Skeletal muscle tissue (tissue), 3 donors: ENCODE measurements at regions not wholly inside any gene's neighbourhood (a gene's known extent, or its start where the extent isn't known, plus 50 kb on each side); places are given as distances from the start of the nearest gene placed in this dataset.

ENCODE experiments used
- H3K27ac ChIP-seq: one replicate; pipeline ENCODE4 v1.7.0; 2013; ENCODE audit warnings: mild to moderate bottlenecking, low read depth, low read length, inconsistent platforms
- H3K27me3 ChIP-seq, 3 donors: one replicate each; pipeline ENCODE4 v1.7.0; 2013; ENCODE audit warnings: low read length in 3 of 3; ENCODE audit not compliant: control insufficient read depth in 3 of 3, insufficient read depth in 3 of 3
- H3K36me3 ChIP-seq, 3 donors: one replicate each; pipeline ENCODE4 v1.7.0; 2013; ENCODE audit warnings: low read length in 3 of 3; ENCODE audit not compliant: control insufficient read depth in 3 of 3, insufficient read depth in 3 of 3
- H3K4me1 ChIP-seq, 3 donors: one replicate each; pipeline ENCODE4 v1.7.0; 2013; ENCODE audit warnings: low read length in 3 of 3, mild to moderate bottlenecking in 3 of 3; ENCODE audit not compliant: control insufficient read depth in 3 of 3, insufficient read depth in 3 of 3
- H3K4me3 ChIP-seq, 3 donors: one replicate each; pipeline ENCODE4 v1.7.0; 2013; ENCODE audit warnings: low read length in 3 of 3
- H3K9ac ChIP-seq, 3 donors: one replicate each; pipeline ENCODE4 v1.7.0; 2013; ENCODE audit warnings: low read length in 3 of 3, mild to moderate bottlenecking in 3 of 3, moderate library complexity in 2 of 3, low read depth in 1 of 3
- H3K9me3 ChIP-seq, 3 donors: one replicate each; pipeline ENCODE4 v1.7.0; 2013; ENCODE audit warnings: low read length in 3 of 3; ENCODE audit not compliant: control insufficient read depth in 3 of 3
- donor health status: Osteomylitis.

- H3K27ac ChIP-seq = no peak overlapping the region
- no peaks in the 10 kb centered on the region for H3K36me3 ChIP-seq
- no peaks in the 10 kb centered on the region for H3K9me3 ChIP-seq
- no peaks in the 10 kb centered on the region for H3K27me3 ChIP-seq
- no peaks in the 10 kb centered on the region for H3K4me1 ChIP-seq
- no peak overlapping the region for H3K9ac ChIP-seq
- no peak overlapping the region for H3K4me3 ChIP-seq
Measured at GRCh38 chr6:125480571-125480970, 178.8 kb upstream of the HDDC2 start.

DNA sequence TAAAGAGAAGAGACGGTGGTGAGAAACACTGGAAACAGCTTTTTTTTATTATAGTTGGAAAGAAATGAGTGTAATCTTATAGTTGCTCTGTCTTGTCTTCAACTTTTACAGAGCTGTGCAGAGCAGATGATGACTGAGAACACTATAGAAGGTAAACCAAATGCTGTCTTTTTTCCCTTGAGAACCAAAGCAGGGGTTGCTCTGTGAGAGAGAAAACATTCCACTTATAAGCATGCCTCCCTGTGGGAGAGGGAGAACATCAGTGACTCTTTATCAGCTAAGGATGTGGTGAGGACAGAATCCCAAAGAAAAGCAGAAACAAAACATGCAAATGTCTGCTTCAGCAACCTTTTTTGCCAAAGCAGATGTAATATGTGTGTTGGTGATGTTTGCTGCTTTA is 179.3 kb upstream of the HDDC2 start:
- Histone ChIP-seq H3K27ac (no peak overlapping the region), H3K27me3 (no peaks in the 10 kb centered on the region)

DNA sequence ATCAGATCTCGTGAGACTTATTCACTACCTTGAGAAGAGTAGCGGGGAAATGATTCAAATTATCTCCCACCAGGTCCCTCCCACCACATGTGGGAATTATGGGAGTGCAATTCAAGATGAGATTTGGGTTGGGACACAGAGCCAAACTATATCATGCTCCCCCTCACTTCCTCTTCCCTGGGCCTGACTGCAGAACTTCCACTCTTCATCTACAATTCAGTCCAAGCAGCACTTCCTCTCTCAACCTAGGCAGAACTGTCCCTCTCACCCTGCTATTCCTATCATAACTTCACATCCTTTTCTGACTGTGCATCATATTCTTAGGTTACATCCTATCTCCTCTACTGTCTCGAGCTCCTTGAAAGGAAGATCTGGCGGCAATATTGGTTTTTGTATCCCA is 184.0 kb upstream of the HDDC2 start:
- Histone ChIP-seq H3K27ac (no peak overlapping the region), H3K9ac (no peak overlapping the region), H3K9me3 (no peaks in the 10 kb centered on the region), H3K36me3 (no peaks in the 10 kb centered on the region), H3K4me3 (no peak overlapping the region), H3K27me3 (no peaks in the 10 kb centered on the region), H3K4me1 (no peaks in the 10 kb centered on the region)

More for the DNA sequence above, 179.3 kb upstream of the HDDC2 start:
- H3K9ac ChIP-seq = no peak overlapping the region
- H3K9me3 ChIP-seq = no peaks in the 10 kb centered on the region
- H3K36me3 ChIP-seq = no peaks in the 10 kb centered on the region
- H3K4me1 ChIP-seq = no peaks in the 10 kb centered on the region
- no peak overlapping the region for H3K4me3 ChIP-seq

DNA sequence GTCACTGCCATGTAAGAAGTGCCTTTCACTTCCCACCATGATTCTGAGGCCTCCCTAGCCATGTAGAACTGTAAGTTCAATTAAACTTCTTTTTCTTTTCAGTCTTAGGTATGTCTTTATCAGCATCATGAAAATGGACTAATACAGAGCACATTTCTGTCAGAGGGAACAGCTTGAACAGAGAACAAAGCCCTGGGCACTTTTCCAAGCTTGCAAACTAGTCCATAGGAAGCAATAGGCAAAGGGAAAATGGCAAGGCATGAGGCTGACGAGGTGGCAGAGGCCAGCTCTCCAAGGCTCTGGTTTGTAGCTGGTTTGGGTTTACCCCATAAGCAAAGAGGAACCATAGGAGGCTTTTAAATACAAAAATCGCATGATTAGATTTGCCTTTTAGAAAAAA is 185.1 kb upstream of the HDDC2 start:
- Histone ChIP-seq H3K4me1 (no peaks in the 10 kb centered on the region), H3K27me3 (no peaks in the 10 kb centered on the region), H3K36me3 (no peaks in the 10 kb centered on the region), H3K9me3 (no peaks in the 10 kb centered on the region), H3K9ac (no peak overlapping the region), H3K27ac (no peak overlapping the region), H3K4me3 (no peak overlapping the region)

DNA sequence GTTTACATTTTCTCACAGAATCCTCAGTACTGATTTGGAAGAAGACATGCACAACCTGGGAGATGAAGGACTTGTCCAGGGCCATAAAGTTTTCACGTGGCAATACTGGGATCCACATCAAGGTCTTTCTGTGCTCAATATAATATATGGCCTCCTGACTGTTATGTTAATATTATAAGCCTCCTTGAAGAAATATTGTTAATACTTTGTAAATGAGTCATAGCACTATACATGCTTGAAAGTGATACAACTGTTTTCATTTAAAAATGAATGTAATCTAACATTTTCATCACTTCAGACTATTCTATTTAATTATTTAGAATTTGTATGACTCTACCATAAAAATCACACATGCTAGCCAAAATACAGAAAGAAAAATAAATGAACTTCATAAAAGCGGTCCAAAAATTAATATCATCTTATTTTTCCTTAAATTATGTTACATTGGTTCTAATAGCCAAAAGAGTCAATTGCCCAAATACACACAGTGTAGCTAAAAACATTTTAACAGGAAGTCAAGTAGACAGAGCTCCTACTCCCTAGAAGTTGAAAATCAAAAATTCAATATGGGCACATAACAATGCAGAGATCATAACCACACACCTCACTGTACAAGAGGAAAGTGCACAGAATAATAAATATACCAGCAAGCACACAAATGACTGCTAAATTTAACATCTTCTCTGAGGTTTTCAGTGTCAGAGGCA is 188.0 kb upstream of the HDDC2 start:
- Histone ChIP-seq H3K36me3 (no peaks in the 10 kb centered on the region), H3K9me3 (no peaks in the 10 kb centered on the region), H3K27ac (no peak overlapping the region), H3K9ac (no peak overlapping the region), H3K4me1 (no peaks in the 10 kb centered on the region), H3K27me3 (no peaks in the 10 kb centered on the region), H3K4me3 (no peak overlapping the region)

DNA sequence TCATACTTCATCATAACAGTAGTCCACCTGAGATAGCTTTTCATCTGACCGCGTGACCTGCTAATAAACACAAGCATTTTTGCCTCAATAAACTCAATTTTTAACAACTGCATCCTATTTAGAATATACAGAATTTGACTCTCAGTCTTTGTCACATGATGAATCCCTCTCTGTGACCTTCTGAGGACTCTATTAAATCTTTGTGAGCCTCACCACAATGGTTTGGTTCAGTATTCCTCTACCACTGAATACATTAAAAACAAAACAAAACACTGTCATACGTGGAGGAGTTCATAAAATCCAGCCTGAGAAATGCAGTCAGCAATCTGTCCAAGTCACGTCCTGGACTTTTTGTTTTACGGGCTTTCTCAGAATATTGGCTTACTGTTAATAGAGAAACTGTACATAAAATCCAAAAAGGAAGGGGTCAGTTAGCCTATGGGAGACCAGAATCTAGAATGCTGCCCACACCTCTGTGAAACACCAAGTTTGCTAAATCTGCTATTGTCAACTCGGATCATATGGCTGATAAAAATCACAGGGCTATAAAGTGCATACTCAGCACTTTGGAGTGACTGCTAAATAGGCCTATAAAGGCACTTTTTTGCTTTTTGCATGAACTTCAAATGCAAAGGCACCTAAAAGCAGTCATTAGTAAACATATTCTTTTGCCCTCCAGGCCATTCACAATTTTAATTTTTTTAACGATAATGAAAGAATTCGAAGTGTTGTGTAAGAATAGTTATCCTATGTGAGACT is 190.3 kb upstream of the HDDC2 start:
- Histone ChIP-seq H3K4me1 (no peaks in the 10 kb centered on the region), H3K4me3 (no peak overlapping the region), H3K9ac (no peak overlapping the region), H3K9me3 (no peaks in the 10 kb centered on the region), H3K36me3 (no peaks in the 10 kb centered on the region), H3K27ac (no peak overlapping the region), H3K27me3 (no peaks in the 10 kb centered on the region)

DNA sequence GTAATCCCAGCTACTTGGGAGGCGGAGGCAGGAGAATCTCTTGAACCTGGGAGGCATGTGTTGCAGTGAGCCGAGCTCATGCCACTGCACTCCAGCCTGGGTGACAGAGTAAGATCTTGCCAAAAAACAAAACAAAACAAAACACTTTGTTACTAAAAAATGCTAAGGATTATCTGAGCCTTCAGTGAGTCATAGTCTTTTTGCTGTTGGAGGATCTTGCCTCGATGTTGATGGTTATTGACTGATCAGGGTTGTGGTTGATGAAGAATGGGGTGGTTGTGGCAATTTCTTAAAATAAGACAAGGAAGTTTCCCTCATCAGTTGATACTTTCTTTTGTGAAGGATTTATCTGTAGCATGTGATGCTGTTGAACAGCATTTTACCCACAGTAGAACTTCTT is 196.8 kb upstream of the HDDC2 start:
- Histone ChIP-seq H3K9ac (no peak overlapping the region), H3K4me1 (no peaks in the 10 kb centered on the region), H3K27ac (no peak overlapping the region), H3K9me3 (no peaks in the 10 kb centered on the region), H3K27me3 (no peaks in the 10 kb centered on the region), H3K36me3 (no peaks in the 10 kb centered on the region), H3K4me3 (no peak overlapping the region)

DNA sequence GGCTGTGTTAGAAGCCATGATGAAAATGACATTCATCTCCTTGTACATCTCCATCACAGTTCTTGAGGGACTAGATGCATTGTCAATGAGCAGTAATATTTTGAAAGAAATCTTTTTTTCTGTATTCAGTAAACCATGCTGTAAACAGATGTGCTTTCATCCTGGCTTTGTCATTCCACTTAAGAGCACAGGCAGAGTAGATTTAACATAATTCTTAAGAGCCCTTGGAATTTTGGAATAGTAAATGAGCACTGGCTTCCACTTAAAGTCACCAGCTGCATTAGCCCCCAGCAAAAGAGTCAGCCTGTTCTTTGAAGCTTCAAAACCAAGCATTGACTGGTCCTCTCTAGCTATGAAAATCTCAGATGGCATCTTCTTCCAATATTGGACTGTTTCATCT is 197.8 kb upstream of the HDDC2 start:
- no peaks in the 10 kb centered on the region for H3K9me3 ChIP-seq
- no peaks in the 10 kb centered on the region for H3K27me3 ChIP-seq
- no peaks in the 10 kb centered on the region for H3K4me1 ChIP-seq
- H3K36me3 ChIP-seq = no peaks in the 10 kb centered on the region
- H3K27ac ChIP-seq = no peak overlapping the region
- no peak overlapping the region for H3K4me3 ChIP-seq
- H3K9ac ChIP-seq = no peak overlapping the region

GRCh38 chr6:125503181-125503580 is 201.4 kb upstream of the HDDC2 start:
- no peaks in the 10 kb centered on the region for H3K9me3 ChIP-seq
- no peak overlapping the region for H3K27ac ChIP-seq
- H3K36me3 ChIP-seq = no peaks in the 10 kb centered on the region
- H3K9ac ChIP-seq = no peak overlapping the region
- H3K4me3 ChIP-seq = no peak overlapping the region
- H3K27me3 ChIP-seq = no peaks in the 10 kb centered on the region
- peaks cover 0 to 2% (median 0%) of the 10 kb centered on the region in 3 donors for H3K4me1 ChIP-seq

DNA sequence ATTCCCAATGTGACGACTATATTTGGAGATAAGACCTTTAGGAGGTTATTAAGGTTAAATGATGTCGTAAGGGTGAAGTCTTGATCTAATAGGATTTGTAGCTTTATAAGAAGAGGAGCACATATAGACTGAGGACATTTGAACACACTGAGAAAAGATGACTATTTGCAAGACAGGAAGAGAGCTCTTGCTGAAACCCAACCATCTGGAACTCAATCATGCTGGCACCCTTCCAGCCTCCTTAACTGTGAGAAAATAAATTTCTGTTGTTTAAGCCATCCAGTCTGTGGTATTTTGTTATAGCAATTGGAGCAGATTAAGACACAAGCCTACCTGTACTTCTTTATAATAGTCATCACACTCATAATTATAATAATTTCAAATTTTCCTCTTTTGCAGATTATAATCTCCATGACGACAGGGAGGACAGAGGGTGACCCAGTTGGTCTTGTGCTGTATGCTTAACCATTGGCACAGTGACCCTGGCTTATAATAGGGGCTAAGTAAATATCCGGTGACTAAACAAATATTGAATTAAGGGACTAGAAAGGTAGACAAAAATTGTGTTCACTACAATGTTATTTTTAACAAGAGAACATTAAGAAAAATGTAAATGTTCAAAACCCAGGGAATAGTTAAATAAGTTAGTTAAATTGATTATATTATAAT is 206.4 kb upstream of the HDDC2 start:
- Histone ChIP-seq H3K4me1 (peaks cover 0 to 2% (median 0%) of the 10 kb centered on the region in 3 donors), H3K27ac (no peak overlapping the region), H3K4me3 (no peak overlapping the region), H3K9me3 (no peaks in the 10 kb centered on the region), H3K27me3 (no peaks in the 10 kb centered on the region), H3K36me3 (no peaks in the 10 kb centered on the region), H3K9ac (no peak overlapping the region)
